Rectal smooth muscle tissue (tissue), 1 donor: ENCODE measurements at regions not wholly inside any gene's neighbourhood (a gene's known extent, or its start where the extent isn't known, plus 50 kb on each side); places are given as distances from the start of the nearest gene placed in this dataset.
A peak's percentile ranks its signal among the peaks of the same experiment; 100 is the strongest.

ENCODE experiments used
- H3K27ac ChIP-seq: one replicate; pipeline ENCODE4 v1.7.0; 2013; ENCODE audit warnings: low read depth, low read length, inconsistent platforms
- H3K27me3 ChIP-seq: one replicate; pipeline ENCODE4 v1.7.0; 2013; ENCODE audit warnings: low read length; ENCODE audit not compliant: control insufficient read depth, insufficient read depth
- H3K36me3 ChIP-seq: one replicate; pipeline ENCODE4 v1.7.0; 2013; ENCODE audit warnings: low read length; ENCODE audit not compliant: control insufficient read depth, insufficient read depth
- H3K4me1 ChIP-seq: one replicate; pipeline ENCODE4 v1.7.0; 2013; ENCODE audit warnings: low read length; ENCODE audit not compliant: control insufficient read depth, insufficient read depth
- H3K4me3 ChIP-seq: one replicate; pipeline ENCODE4 v1.7.0; 2013; ENCODE audit warnings: low read length
- H3K9ac ChIP-seq: one replicate; pipeline ENCODE4 v1.7.0; 2013; ENCODE audit warnings: low read length

- Histone ChIP-seq H3K9ac (no peak overlapping the region), H3K27ac (no peak overlapping the region), H3K4me3 (no peak overlapping the region), H3K4me1 (no peaks in the 10 kb centered on the region), H3K36me3 (no peaks in the 10 kb centered on the region), H3K27me3 (no peaks in the 10 kb centered on the region)
Measured at GRCh38 chr6:14464716-14465115, 347.1 kb downstream of the CD83 start.

DNA sequence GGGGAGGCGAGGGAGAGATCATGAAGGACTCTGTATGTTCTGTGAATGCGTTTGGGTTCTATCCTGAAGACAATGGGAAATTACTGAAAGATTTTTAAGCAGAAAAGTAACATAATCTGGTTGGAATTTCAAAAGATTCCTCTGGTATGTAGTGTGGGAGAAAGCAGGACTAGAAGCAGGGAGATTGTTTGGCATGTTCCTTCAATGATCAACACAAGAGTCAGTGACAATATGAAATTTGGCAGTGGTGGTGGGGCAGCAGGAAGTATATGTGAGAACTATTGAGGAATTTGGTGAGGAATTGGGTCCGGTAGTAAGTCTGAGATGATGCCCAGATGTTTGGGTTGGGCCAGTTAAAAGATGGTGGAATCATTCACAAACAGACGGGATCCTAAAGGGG, 348.7 kb downstream of the CD83 start:
- no peaks in the 10 kb centered on the region for H3K4me1 ChIP-seq
- no peak overlapping the region for H3K9ac ChIP-seq
- no peak overlapping the region for H3K4me3 ChIP-seq
- no peaks in the 10 kb centered on the region for H3K27me3 ChIP-seq
- H3K27ac ChIP-seq: no peak overlapping the region
- H3K36me3 ChIP-seq: no peaks in the 10 kb centered on the region

- Histone ChIP-seq H3K9ac (no peak overlapping the region), H3K27me3 (no peaks in the 10 kb centered on the region), H3K36me3 (no peaks in the 10 kb centered on the region)
Measured at GRCh38 chr6:14467591-14467990, 350.0 kb downstream of the CD83 start.

GRCh38 chr6:14468647-14469321, 351.2 kb downstream of the CD83 start:
- H3K4me1 ChIP-seq: no peaks in the 10 kb centered on the region
- no peaks in the 10 kb centered on the region for H3K36me3 ChIP-seq
- H3K4me3 ChIP-seq: no peak overlapping the region
- no peak overlapping the region for H3K9ac ChIP-seq
- no peaks in the 10 kb centered on the region for H3K27me3 ChIP-seq
- H3K27ac ChIP-seq: no peak overlapping the region

More at GRCh38 chr6:14467591-14467990, 350.0 kb downstream of the CD83 start:
- Histone ChIP-seq H3K4me1 (no peaks in the 10 kb centered on the region), H3K4me3 (no peak overlapping the region), H3K27ac (no peak overlapping the region)

GRCh38 chr6:14470101-14470500, 352.5 kb downstream of the CD83 start:
- no peaks in the 10 kb centered on the region for H3K27me3 ChIP-seq
- H3K27ac ChIP-seq: no peak overlapping the region
- no peaks in the 10 kb centered on the region for H3K36me3 ChIP-seq
- no peak overlapping the region for H3K4me3 ChIP-seq
- H3K4me1 ChIP-seq: no peaks in the 10 kb centered on the region
- no peak overlapping the region for H3K9ac ChIP-seq

GRCh38 chr6:14470671-14471070, 353.1 kb downstream of the CD83 start:
- Histone ChIP-seq H3K27me3 (no peaks in the 10 kb centered on the region), H3K4me1 (no peaks in the 10 kb centered on the region), H3K4me3 (no peak overlapping the region), H3K27ac (no peak overlapping the region), H3K36me3 (no peaks in the 10 kb centered on the region), H3K9ac (no peak overlapping the region)

DNA sequence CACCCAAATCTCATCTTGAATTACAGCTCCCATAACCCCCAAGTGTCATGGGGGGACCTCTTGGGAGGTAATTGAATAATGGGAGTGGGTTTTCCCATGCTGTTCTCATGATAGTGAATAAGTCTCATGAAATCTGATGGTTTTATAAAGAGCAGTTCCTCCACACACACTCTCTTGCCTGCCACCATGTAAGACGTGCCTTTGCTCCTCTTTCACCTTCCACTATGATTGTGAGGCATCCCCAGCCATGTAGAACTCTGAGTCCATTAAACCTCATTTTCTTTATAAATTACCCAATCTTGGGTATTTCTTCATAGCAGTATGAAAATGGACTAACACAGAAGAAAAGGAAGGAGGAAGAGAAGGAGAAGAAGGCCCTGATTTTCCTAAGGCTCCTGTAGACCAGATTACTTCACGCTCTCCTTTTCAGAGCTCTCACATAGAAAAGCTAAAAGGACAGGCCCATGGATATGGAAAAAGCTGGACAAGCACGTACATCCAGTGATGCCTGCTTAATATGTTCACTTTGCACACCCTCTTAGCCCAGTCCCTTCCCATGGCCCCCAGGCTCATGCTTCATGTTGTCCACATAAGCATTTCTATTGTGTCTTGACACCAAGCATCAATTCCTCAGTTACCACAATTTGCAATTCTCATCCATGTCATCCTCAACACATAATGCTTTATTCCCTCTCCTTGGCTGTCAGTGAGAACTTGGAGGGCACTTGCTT, 354.8 kb downstream of the CD83 start:
- Histone ChIP-seq H3K36me3 (no peaks in the 10 kb centered on the region), H3K4me1 (peaks cover 15% of the 10 kb centered on the region), H3K9ac (no peak overlapping the region), H3K27ac (no peak overlapping the region), H3K27me3 (no peaks in the 10 kb centered on the region), H3K4me3 (no peak overlapping the region)

- no peak overlapping the region for H3K27ac ChIP-seq
- no peaks in the 10 kb centered on the region for H3K36me3 ChIP-seq
- H3K9ac ChIP-seq: no peak overlapping the region
- no peak overlapping the region for H3K4me3 ChIP-seq
- H3K4me1 ChIP-seq: peaks cover 20% of the 10 kb centered on the region
- no peaks in the 10 kb centered on the region for H3K27me3 ChIP-seq
Measured at GRCh38 chr6:14472986-14473337, 355.4 kb downstream of the CD83 start.

DNA sequence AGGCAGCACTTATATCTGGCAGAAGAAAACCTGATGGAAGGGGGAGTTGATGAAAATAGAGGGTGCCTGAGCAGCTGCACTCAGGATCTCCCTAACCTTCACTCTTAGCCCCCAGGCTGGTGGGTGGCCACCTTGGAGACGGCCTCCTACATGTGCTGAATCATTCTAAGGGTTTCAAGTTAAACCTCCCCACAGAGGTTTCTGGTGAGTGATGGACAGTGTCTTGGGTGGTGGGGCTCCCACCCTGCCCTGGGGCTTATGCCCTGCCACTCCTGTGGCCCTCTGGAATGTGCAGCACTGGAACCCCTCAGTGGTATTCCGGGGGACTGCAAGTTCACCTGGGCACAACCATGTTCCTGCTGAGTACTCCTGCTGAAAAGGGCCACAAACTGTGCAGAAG, 357.2 kb downstream of the CD83 start:
- no peaks in the 10 kb centered on the region for H3K27me3 ChIP-seq
- H3K36me3 ChIP-seq: no peaks in the 10 kb centered on the region
- no peak overlapping the region for H3K4me3 ChIP-seq
- H3K27ac ChIP-seq: no peak overlapping the region
- no peak overlapping the region for H3K9ac ChIP-seq
- peaks cover 23% of the 10 kb centered on the region for H3K4me1 ChIP-seq

GRCh38 chr6:14475306-14475705, 357.7 kb downstream of the CD83 start:
- H3K4me1 ChIP-seq: peaks cover 23% of the 10 kb centered on the region
- H3K4me3 ChIP-seq: no peak overlapping the region
- H3K27me3 ChIP-seq: no peaks in the 10 kb centered on the region
- no peak overlapping the region for H3K9ac ChIP-seq
- H3K36me3 ChIP-seq: no peaks in the 10 kb centered on the region
- H3K27ac ChIP-seq: no peak overlapping the region

DNA sequence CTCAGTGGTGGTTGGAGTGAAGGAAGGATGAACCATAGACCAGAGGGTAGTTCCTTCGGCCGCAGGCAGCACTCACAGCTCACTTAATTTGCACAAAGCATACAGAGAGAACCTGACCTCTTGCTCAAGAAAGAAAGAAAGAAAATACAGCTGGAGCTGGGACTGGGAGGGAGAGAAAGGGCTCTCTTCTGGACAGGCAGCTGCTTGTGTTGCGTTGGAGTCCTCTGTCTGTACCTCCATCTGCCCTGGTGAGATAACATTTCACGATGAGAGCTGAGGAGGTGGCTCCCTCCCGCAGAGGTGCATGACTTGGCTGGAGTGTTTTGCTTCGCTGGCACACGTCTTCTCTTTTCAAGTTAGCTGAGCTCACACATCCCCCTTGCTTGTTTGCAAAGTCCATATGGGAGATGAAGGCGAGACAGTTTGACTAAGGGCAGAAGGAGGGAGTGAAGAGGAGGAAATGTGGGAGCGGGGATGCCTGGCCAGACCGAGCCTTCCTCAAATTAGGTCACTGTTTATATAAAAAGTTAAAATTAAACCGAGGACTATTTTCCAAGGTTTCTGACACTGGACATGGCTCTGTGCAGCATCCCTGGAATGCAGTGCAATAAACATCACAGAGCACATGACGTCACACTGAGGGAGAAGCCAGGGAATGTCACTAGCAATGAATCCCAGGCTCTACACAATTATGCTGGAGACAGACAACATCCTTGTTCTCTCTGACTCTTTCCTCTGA, 359.4 kb downstream of the CD83 start:
- Histone ChIP-seq H3K27ac (peak overlapping the region; percentile 80), H3K36me3 (no peaks in the 10 kb centered on the region), H3K27me3 (no peaks in the 10 kb centered on the region), H3K4me3 (peak overlapping the region; percentile 44), H3K9ac (no peak overlapping the region), H3K4me1 (peaks cover 23% of the 10 kb centered on the region)

- Histone ChIP-seq H3K4me3 (no peak overlapping the region), H3K27ac (peak overlapping the region; percentile 80), H3K27me3 (no peaks in the 10 kb centered on the region), H3K4me1 (peaks cover 23% of the 10 kb centered on the region), H3K36me3 (no peaks in the 10 kb centered on the region), H3K9ac (no peak overlapping the region)
Measured at GRCh38 chr6:14477559-14477958, 360.0 kb downstream of the CD83 start.
